GM19193 (cell line): ENCODE measurements at regions not wholly inside any gene's neighbourhood (a gene's known extent, or its start where the extent isn't known, plus 50 kb on each side); places are given as distances from the start of the nearest gene placed in this dataset.

Experiments used
- POLR2A ChIP-seq: IDR thresholded peaks from 4 replicates; pipeline ENCODE4 v1.6.1; 2011; ENCODE audit not compliant: insufficient read depth, insufficient read length; ENCODE audit errors: extremely low read depth

DNA sequence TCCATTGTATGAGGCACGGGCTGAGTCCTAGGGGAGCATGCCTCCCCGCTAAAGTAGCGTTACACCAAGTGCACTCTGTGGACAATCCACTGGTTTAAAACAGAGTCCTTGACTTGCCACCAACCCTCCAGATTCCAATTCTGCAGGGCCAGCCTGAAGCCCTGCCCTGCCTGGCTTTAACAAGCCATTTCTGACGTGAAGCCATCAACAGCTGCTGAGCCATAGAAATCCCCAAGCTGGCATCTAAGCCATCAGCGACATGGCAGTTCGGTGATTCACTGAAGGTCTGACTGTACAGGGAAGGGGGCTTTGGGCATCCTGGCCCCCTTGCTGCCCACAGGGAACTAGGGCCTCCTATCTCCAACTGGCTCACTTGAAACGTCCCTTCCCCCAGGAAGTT lies 265.7 kb downstream of the UACA start:
- no peak for TF ChIP-seq POLR2A

DNA sequence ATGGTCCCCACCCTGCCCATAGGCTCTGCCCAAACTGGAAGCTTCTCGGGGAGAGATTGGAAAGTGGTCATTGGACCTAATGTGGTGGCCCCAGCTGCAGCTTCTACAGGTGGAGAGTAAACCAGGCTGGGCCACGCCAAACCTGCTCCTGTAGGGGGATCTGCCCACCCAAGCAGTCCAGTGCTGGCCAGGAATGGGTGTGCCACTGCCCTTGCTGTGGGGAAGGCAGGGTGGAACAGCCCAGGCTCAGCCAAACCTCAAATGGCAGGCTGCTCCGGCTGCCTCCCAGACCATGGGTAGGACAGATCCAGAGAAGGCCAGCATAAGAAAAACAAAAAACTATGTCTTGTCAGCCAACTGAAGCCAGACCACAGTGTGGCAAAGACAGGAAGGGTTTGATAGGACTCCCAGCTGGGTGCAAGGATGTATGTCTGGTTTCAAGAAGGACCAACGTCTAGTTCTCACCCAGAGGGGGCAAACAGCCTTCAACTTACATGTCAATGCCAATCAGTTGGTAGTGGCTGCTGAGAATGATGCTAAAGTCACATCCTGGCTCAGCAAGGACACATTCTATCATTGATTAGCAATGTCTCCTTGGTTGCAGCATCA lies 267.3 kb downstream of the UACA start:
- TF ChIP-seq POLR2A = no peak

DNA sequence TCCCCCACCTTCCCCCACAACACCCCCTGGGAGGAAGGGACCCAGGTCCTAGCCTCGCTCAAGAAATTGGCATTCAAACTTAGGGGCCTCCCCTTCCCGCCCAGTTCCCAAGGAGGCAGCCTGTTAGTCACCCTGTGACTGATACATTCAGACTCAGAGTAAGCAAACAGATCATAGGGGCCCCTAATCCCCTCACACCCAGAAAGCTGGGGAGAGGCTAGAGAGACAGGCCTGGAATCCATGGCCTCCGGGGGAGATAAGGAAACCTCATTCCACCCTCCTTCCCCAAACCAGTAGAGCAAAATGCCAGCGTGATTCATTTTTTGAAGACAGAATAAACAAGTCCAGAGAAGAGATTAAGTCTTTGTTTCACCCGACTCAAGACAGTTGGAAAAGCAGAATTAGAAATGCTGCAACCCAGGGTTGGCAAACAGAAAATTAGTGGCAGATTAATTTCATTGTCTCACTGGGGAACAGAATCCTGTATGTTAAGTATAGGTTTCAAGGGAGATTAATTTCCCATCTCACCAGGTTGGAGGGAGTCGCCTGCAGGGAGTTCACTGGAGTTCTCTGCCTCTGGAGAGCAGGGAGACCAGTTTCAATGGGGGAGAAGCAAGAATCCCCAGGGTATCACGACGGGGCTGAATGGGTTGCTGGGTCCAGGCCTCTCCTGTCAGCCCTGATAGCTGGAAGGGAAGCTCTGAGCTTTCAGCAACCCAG lies 268.3 kb downstream of the UACA start:
- TF ChIP-seq POLR2A = no peak

DNA sequence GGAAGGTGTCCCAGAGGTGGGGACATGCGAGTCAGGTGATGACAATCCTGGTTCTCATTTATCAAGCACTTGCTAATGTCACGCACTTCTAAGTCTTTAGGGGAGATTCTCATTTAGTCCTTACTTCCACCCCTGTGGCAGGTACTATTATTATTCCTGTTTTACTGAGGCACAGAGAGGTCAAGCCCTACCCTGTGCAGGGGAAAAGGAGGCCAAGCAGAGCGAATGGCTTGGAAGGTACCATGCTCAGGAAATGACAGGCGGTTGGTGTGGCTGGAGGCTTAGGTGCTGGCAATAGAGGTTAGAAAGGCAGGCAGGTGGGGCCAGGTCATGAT lies 268.9 kb downstream of the UACA start:
- no peak for TF ChIP-seq POLR2A

DNA sequence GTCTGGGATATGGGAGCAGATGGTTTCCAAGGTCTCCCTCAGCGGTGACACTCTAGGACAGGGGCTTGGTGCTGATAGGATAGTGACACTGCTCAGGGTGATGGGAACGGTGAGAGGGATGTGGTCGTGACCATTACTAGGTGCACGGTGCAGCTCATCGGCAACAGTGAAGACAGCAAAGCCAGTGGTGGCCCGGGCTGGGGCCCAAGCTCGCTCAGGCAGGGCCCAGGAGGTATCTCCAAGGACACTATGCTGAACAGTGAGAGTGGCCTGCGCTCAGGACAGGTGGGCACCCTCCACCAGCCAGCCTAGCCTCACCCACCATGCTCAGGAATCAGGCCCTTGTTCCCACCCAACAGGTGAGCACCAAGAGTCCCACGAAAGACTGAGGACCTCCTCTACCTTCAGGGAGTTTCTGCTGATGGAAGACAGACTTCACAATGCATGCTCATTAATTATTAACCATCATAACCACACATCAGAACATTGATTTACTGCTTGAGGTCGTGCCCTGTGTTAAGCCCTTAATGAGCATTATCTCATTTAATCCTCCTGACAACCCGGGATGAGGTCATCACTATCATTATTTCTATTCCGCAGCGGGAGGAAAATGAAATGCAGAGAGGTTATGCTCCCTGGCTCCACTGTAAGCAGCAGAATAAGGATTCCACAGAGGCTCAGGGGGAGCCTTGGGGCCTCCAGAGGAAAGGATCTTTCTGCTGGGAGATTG lies 269.4 kb downstream of the UACA start:
- TF ChIP-seq POLR2A = no peak

DNA sequence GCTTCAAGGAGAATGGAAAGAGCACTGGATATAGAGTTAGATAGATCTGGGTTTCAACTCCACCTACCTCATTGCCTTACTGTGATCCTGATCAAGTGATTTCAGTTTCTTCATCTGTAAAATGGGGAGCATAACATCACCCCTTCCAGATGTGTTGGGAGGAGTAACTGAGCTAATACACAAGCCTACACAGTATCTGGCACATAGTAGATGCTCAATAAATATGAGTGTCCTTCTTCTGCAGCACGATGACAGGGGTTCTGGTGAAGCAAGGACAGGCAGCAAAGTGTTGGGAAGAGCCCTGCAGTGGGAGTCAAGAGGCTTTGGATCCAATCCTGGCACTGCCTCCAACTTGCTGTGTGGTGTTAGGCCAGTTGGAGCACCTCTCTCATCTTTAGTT lies 270.0 kb downstream of the UACA start:
- TF ChIP-seq POLR2A = no peak

DNA sequence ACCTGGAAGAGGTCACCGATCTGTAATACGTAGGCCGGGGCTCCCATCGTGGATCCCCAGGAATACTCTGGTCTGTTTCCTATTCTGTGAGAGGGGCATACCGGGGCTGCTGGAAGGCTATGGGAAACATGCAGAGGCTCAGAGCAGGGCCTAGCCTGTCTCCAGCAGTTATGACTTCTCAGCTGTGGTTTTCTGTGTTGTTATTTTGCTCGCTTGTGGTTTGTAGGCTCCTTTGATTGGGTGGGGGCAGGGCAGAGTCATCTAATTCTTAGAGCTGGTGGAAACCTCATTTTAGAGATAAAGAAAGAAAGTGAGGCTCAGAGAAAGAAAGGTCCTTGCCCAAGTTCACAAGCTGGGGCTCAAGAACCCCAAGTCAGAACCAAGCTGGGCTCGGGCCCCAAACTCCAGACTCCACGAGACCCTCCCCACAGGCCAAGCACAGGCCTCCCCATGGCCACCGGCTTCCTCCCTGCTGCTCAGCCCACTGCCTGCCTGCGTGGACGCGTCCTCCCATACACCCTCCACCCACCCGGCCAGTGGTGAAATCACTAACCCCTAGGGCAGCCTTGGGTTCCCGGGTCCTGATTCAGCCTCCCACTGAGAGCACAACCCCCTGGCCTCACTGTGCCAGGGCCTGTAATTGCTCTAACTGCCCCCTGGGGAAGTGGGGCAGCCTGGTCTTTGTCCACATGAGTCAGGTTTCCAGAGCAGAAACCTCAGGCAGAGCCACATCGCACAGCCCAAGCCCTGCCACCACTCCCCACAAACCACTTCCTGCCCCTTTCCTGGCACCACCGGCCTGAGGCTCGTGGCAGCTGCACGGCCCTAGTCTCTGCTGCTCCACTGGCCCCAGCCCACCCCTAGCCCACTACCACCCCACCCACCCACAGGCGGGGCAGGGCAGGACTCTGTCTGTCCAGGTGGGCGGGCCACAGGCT lies 270.8 kb downstream of the UACA start:
- peak; percentile 30 for TF ChIP-seq POLR2A

DNA sequence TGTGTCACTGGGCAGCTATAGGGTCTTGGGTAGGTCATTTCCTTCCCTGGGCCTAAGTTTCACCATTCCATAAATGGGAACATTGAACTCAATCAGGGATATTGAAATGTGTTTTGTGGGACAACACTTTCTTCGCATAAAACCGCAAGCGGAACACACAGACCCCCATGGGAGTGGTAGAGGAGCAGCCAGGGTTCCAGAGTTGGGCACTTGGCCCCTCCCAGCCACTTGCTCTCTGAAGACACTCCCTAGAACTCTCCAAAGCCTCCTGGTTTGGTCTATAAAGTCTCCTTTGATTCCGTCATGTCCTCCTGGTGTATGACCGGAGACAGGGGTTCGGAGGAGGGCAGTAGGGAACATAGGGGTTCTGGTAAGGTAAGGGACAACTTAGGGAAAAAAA lies 271.7 kb downstream of the UACA start:
- no peak for TF ChIP-seq POLR2A

DNA sequence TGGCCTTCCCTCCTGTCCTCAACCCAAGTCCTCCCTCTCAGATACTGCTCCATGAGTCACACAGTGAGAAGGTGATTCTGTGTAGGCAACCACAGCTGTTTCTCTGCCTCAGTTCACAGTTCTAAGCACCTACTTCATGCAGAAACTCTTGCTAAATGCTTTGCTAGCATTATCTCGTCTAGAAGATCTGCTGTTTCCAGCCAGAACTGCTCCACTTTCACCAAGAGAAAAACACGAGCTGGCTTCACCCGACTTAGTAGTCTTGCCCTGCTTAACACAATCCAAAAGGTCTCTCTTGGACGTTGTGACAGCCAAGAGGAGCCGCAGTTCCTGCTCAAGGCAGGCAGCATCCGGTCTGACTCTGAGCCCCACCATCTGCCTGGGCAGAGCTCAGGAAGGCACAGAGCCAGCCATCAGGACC lies 272.1 kb downstream of the UACA start:
- TF ChIP-seq POLR2A = no peak

DNA sequence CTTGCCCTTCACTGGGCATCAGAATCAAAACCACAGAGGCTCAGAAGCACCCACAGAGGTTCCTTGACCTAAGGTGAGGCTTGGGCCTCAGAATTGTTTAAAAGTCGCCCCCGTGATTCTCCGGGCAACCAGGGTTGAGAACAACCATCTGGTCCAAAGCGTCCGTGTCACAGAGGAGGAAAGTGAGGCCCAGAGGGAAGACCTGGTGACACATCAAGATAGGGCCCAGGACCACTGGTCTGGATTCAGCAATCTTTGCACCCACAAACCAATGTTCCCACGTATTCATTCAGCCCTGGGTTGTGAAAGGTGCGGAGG lies 272.6 kb downstream of the UACA start:
- TF ChIP-seq POLR2A = no peak

DNA sequence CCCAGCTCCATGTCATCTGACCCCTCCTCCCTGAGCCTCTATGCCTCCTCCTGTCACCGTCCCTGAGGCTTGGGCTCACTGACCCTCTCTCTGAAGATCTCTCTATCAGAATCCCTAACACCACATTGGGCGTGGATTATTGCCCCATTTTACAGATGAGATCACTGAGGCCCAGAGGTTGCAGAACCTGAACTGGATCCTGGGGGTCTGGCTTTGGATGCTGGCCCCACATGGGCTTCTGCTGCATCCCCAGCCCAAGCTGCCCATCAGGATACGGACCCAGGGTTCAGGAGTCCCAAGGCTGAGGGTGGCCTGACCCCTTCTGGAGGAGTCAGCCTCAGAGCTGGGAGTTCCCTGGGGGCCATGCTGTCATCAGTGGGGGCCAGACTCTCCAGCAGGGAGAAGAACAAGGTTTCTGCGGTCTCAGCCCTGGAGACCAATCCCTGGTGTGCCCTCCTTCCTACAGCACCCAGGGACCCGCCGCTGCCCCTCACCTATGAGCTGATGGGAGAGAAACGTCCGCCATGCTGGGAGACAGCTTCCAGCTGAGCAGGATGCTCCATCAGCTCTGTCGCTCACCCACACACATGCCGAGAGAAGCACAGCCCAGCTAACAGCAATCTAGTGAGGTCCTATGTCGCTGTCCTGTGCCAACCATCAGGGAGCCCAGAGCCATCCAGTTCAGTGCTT lies 273.1 kb downstream of the UACA start:
- TF ChIP-seq POLR2A = no peak

DNA sequence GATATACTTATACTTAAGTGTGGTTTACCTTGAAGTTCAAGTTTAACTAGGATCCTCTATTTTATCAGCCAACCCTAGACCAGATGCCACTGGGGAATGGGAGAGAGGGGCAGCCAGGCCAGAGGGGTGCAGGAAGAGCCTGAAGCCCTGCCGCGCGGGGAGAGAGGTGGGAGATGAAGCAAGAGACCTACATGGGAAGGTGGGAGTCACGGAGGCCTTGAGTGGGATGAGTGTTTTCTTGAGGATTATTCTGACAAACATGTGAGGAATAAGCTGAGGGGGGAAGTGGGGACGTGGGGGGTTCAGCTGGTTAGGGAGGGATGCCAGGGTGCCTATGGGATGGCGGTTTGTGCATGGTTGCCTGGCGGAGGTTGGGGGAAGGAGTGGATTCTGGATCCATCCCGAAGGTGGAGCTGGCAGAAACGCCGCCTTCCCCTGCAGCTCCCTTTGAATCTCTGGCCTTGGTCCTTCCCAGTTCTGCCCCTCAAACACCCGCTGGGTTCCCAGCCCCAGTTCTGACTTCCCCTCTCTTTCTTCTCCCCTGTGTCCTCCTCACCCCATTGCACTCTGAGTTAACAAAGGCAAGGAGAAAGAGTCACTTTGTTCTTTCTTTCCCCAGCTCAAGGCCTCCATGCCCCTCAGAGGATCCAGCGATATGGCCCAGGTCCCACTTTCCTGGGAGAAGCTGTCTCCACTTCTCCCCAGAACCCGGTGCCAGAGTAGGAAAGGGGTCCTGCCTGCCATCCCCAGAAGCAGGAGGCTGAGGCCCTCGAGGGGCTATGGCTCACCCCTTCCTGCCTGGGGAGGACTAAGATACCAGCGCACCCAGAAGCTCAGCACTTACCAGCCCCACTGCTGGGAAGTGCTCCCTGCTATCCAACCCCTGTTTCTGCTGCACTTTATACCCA lies 274.2 kb downstream of the UACA start:
- TF ChIP-seq POLR2A = no peak

DNA sequence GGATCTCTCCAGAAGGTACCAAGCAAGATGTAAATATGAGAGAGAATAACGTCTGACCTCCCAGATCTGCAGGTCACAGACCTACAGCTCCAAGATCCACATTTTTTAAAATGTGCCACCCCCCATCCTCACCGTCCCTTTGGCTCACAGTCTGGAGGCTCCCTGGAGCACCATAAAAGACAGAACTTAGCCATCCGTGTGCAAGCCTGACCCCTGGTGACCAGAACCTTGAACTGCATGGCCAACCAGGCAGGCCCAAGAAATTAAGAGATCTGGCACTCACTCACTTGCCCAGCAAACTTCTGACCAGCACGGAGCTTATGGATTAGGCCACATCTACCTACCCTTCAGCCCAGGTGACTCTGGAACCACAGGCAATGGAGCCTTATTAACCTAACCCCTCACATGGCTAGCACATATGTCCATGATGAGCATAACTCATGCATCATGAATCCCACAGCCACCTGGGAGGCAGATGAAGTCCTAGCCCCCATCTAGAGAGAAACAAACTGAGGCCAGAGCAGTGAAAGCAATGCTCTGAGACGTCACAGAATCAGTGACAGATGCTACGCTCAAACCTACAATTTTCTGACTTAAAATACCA lies 275.3 kb downstream of the UACA start:
- no peak for TF ChIP-seq POLR2A
